ENCODE measurements at regions not wholly inside any gene's neighbourhood (a gene's known extent, or its start where the extent isn't known, plus 50 kb on each side); places are given as distances from the start of the nearest gene placed in this dataset.

DNA sequence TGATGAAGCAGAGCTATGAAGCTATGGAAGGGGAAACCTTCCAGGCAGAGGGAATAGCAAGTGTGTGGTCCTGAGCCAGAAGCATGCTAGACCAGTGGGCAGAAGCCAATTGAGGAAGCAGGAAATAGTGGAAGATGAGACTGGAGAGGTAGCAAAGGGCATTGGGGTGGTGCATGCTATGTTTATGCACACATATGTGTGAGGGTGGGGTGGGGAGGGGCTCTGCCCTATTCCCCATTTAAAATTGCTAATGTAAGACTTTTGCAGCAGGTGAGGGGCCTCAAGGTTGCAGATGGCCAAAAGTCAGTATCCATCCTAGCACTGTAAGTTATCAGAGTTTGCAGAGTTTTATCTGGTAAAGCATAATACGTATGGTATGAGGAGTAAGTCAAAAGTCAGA lies 626.6 kb upstream of the KIRREL3 start:
- H3K4me3 ChIP-seq (ENCODE audit: low read depth, low read length): no peak overlapping the region
- TF ChIP-seq, protein P1, sequence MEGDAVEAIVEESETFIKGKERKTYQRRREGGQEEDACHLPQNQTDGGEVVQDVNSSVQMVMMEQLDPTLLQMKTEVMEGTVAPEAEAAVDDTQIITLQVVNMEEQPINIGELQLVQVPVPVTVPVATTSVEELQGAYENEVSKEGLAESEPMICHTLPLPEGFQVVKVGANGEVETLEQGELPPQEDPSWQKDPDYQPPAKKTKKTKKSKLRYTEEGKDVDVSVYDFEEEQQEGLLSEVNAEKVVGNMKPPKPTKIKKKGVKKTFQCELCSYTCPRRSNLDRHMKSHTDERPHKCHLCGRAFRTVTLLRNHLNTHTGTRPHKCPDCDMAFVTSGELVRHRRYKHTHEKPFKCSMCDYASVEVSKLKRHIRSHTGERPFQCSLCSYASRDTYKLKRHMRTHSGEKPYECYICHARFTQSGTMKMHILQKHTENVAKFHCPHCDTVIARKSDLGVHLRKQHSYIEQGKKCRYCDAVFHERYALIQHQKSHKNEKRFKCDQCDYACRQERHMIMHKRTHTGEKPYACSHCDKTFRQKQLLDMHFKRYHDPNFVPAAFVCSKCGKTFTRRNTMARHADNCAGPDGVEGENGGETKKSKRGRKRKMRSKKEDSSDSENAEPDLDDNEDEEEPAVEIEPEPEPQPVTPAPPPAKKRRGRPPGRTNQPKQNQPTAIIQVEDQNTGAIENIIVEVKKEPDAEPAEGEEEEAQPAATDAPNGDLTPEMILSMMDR (IDR thresholded peaks at IDR 0.05; ENCODE audit: insufficient read depth, low read depth, low read length): no peak
- DNase-seq (ENCODE audit: low read depth): no peak

DNA sequence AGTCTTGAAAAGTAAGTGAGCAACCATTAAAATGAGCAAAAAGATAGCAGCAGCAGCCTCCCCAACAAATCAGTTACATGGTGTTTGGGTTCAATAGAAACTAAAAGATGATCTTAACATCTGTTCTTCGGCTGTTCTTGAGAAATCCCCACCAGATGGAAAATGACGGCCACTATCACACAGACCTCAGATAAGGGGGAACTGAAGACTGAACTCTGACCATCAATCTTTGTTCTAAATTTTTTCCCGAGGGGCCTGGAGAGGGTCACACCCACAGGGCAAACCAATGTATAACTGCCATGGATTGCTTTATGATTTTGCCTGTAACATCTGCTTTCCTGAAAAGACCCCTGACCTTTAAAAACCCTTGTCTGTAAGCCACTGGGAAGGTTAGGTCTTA lies 624.8 kb upstream of the KIRREL3 start:
- DNase-seq (ENCODE audit: low read depth): no peak
- no peak overlapping the region for H3K4me3 ChIP-seq (ENCODE audit: low read depth, low read length)
- TF ChIP-seq, protein P1 (IDR thresholded peaks at IDR 0.05; ENCODE audit: insufficient read depth, low read depth, low read length): no peak

DNA sequence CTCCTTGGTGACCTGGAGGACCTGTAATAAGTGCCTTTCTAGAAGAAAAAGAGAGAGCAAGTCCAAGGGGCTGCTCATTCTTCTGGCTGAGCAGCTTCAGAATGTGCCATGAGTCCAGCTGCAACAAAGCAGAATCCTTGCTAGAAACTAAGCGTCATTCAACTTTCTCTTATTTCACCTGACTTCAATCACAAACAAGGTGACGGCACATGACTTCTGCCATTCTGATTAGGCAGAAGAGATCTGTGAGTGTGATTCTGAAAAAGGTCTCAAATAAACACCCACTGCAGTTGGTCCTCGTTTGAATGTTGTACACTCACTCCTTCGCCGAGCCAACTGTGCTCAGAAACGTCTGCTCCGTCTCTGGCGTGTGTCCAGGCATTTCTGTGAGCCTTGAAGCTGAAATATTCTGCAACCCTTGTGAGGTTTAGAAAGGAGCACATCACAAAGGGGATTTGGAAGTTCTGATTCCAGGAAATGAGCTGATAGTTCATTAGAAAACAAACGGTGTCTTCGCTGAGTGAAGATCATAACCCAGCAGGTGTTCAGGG lies 623.8 kb upstream of the KIRREL3 start:
- DNase-seq (ENCODE audit: low read depth): no peak
- TF ChIP-seq, protein P1 (IDR thresholded peaks at IDR 0.05; ENCODE audit: insufficient read depth, low read depth, low read length): no peak
- H3K4me3 ChIP-seq (ENCODE audit: low read depth, low read length): no peak overlapping the region

DNA sequence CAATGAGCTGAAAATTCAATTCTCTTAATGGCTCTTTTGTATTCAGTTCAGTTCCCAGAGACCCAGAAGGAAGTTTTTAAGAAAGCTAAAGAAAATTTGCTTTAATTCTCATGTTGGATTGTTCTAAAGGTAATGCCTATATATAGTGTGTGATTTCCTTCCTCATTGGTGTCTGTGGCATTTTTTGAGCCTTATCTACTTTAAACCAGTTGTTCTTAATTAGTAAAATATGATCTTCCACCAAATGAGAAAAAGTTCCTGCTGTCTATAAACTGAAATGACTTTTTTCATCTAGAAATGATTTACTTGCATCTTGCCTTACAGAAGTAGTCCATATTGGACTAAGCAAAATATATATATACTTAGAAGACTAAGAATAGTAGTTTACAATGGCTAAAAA lies 622.1 kb upstream of the KIRREL3 start:
- DNase-seq (ENCODE audit: low read depth): no peak
- TF ChIP-seq, protein P1 (IDR thresholded peaks at IDR 0.05; ENCODE audit: insufficient read depth, low read depth, low read length): no peak
- no peak overlapping the region for H3K4me3 ChIP-seq (ENCODE audit: low read depth, low read length)

GRCh38 chr11:127620671-127621070 lies 620.1 kb upstream of the KIRREL3 start:
- H3K4me3 ChIP-seq (ENCODE audit: low read depth, low read length): no peak overlapping the region
- TF ChIP-seq, protein P1 (IDR thresholded peaks at IDR 0.05; ENCODE audit: insufficient read depth, low read depth, low read length): no peak
- DNase-seq (ENCODE audit: low read depth): no peak

DNA sequence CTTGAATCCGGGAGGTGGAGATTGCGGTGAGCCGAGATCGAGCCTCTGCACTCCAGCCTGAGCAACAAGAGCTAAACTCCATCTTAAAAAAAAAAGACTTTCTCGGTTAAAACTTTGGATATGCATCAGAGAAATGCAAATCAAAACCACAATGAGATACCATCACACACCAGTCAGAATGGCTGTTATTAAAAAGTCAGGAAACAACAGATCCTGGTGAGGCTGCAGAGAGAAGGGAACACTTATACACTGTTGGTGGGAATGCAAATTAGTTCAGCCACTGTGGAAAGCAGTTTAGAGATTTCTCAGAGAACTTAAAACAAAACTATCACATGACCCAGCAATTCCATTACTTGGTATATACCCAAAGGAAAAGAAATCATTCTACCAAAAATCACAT lies 619.4 kb upstream of the KIRREL3 start:
- H3K4me3 ChIP-seq (ENCODE audit: low read depth, low read length): no peak overlapping the region
- DNase-seq (ENCODE audit: low read depth): no peak
- TF ChIP-seq, protein P1 (IDR thresholded peaks at IDR 0.05; ENCODE audit: insufficient read depth, low read depth, low read length): no peak

DNA sequence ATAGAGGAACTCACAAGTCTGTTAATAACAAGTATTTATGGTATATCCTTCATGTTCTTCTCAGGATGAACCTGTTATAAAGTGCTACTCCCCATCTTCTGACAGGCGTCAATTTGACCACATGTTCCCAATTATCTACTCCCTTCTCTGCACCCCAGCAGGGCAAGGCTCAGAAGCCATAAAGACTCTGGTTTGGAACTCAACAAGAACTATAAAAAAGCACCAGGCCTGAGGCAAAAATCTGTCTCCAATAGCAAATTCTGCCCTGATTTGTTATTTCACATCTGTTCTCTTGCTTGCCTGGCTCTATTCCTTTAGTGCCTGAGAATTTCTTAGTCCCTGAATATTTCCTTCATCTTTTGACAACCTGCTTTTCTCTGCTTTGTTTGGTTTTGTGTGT lies 618.2 kb upstream of the KIRREL3 start:
- TF ChIP-seq, protein P1 (IDR thresholded peaks at IDR 0.05; ENCODE audit: insufficient read depth, low read depth, low read length): no peak
- H3K4me3 ChIP-seq (ENCODE audit: low read depth, low read length): no peak overlapping the region
- no peak for DNase-seq (ENCODE audit: low read depth)

Measured in fibroblast of villous mesenchyme (primary cell).